ENCODE measurements at regions not wholly inside any gene's neighbourhood (a gene's known extent, or its start where the extent isn't known, plus 50 kb on each side); places are given as distances from the start of the nearest gene placed in this dataset.

DNA sequence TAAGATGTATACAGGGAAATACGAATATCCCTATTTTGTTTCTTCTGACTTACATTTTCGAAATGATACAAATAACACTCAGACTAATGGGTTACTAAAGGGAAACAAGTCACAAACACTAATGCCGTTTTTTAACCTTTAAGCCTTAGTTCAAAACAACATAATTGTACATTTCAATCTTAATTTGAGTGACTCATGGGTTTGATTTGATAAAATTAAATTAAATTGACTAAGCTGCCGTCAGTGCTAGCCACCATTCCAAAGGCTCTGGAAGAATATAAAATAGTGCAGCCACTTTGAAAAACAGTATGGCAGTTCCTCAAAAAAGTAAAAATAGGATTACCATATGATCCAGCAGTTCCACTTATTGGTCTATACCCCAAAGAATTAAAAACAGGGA is 133.8 kb upstream of the NT5C1B start:
- no peak for DNase-seq (ENCODE audit: low spot score)

DNA sequence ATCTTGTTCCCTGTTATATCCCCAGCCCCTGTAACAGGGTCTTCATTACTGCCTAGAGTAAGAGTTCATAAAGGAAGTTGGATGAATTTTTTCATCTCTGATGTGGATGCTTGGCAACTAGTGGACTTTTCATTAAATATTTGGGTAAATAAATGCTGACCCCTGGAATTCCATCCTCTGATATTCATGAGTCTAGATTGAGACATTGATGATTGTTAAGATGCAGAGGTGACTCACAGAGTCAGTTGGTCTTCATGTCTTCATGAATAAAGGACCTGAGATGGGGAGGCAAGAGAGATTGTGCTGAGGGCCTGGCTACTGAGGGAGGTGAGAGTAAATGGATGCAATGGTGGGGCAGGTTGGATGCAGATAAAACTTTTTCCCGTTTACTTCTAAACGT is 132.7 kb upstream of the NT5C1B start:
- DNase-seq (ENCODE audit: low spot score), result no peak

DNA sequence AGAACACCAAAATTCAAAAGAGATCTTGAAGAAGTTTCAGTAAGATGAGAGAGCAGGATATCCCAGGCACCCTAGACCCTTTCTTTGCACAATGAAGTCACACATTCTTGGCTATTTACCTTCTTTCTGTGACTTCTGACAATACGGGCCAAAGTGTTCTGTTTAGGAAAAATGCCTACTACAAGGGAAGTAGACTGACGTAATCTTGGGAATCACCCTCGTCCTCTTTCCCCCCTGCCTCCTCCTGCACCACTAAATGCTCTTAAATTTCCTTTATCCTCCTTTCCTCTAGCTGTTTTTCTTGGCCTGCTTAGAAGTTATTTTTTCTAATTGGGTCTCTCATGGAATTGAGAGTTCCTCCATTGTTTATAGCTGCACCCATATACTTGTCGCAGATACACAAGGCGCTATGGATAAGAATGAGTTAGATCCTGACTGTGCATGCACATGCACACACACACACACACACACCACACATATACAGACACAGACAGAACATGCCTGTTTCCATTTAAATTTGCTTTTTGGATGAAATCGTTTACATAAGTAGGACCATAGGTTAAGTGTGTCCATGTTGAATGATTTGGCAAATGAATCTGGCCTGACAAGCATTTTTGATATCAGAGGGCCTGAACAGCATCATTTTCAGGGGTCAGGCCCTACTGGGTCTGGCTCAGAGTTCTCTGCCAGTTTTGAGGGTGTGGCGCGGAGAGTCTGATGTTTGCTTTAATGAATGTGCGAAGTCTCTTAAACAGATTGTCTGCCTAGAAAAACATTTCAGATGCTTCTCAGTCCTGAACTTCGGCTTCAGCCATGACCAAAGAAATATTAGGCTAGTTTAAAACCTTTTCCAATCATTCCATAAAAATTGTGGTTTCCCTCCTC is 131.9 kb upstream of the NT5C1B start:
- no peak for DNase-seq (ENCODE audit: low spot score)

DNA sequence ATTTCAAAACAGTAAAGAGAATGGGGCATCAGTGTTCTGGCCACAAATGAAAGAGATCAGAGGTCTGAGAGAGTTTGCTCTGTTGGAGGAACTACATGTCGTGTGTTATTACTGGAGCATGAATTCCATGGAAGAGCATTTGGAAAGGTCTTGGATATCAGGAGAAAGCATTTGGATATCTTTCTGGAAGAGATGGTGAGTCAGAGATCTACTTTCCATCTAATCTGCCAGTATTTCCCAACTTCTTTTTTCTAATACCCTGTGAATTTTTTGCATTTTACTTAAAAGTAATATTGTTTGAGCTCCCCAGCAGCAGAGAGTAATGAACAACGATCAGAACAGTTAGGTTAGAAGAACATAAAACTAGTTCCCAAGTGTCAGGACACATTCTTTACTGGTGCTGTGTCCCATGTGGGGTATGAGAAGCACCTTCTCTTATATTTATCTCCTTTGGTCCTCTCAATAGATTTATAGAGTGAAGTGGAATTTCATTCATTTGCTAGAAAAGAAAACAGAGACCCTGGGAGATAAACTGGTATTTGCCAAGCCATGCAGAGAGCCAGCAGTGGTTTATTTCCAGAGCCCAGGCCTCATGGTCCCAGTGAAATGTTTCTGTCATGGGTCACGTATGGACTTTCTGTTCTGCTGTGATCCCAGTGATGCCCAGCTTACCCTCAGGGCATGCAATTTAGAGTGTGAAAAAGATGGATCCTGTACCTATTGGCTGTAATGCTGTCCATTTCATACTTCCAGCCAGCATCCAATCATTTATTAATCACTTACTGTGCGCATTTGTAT is 130.8 kb upstream of the NT5C1B start:
- peak; percentile 74 for DNase-seq (ENCODE audit: low spot score)

DNA sequence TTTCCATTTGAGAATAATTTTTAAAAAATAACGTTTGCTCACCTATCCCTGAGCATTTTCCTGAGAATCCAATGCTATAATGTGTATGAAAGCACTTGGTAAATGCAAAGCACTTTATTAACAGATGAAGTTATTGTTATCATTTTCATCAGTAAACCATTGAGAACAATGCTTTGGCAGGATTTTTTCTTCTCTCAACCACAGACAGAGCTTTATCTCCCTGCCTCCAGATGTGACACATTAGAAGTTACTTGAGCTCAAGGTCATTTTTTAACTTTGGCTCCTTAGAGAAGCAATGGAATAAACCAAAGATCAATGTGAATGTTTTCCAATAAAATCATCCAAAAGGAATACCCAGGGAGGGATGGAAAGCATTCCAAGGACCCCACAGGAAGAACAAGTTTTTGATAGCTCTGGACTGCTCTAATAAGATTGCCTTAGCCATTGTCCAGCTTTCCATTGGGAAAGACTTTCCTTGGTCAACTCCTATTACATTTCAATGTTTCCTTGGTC is 118.9 kb upstream of the NT5C1B start:
- no peak for DNase-seq (ENCODE audit: low spot score)

DNA sequence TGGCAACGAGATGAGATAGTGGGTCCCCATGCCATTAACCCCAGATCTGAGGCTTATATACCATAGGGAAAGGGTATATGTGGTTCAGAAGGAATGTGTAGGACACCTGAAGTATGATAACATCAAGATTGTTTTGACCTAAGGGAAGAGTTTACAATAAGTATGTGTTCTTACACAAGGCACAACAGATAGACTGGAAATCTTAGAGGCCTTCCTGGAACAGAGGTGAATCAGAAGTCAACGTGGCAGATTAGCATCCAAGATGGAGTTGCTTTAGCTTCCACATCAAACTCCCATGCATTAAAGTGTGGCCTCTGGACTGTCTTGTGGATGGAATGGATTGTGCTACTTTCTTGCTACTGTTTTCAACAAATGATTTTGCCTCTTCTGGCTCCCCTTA is 116.6 kb upstream of the NT5C1B start:
- no peak for DNase-seq (ENCODE audit: low spot score)

DNA sequence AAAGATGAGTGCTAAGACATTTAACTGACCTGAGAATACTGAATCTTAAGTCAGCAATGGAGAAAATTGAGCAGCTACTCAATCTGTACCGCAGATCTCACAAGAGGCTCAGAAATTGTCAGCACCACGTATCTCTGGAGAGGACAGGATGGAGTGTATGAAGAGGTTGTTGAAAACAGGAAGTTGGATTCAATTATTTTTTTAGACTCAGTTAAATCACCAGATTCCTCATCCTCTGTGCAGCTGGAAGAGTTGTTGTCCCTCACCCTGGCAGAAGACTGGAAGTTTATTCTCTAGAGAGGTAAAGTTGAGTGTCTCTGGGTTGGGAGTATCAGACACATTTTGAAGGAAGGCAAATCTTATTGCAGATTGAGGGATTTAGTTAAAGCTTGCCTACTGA is 114.9 kb upstream of the NT5C1B start:
- DNase-seq (ENCODE audit: low spot score), result no peak

DNA sequence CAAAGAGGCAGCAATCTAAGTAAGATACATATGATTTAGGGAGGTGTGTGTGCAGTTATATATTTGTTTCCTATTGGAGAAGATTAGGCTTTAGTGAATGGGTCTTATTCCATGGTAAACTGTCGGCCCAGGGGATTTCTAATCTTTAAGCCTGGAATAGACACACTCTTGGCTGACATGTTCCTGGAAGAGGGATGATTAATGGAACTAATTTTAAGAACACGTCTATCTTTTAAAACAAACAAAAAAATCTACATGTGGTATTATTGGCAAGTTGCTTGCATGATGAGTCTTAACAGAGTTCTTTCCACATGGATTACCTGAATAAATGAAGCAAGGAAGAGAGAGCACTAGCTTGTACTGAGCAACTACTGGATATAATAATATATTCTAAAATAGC is 114.2 kb upstream of the NT5C1B start:
- no peak for DNase-seq (ENCODE audit: low spot score)

DNA sequence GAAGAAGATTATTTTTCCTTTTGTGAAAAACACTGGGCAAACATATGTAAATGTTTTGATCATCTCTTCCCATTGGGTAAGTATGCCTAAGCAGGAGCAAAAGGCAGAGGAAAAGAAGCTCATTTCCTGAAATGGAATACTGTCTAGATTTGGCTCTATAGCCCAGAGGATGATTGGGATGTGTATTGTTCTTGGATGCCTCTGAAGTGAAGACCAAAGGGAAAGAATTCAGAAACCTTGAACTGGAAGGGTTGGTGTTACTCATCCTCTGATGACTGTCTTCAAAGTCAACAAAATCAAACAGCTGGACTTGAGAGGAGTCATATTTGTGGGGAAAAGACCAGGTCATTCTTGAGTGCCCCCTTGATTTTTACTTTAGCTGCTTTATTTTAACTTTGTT is 112.6 kb upstream of the NT5C1B start:
- peak; percentile 48 for DNase-seq (ENCODE audit: low spot score)

DNA sequence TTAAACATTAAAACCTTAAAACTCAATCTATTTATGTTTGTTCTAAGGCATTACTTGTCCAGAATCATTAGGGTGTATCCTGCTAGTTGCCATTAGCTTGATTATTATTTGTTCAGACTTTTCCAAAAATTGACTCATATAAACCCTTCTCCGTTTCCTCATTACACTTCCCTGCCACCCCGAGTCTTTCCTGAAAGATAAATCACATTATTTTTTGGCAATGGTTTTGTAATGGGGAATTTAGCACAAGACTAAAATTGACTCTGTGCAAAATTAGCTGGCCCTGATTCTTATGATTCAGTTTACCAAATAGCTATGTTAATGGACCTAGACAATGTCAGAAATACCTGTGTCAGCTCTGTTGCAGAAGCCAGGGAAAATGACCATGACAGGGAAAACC is 112.2 kb upstream of the NT5C1B start:
- no peak for DNase-seq (ENCODE audit: low spot score)

DNA sequence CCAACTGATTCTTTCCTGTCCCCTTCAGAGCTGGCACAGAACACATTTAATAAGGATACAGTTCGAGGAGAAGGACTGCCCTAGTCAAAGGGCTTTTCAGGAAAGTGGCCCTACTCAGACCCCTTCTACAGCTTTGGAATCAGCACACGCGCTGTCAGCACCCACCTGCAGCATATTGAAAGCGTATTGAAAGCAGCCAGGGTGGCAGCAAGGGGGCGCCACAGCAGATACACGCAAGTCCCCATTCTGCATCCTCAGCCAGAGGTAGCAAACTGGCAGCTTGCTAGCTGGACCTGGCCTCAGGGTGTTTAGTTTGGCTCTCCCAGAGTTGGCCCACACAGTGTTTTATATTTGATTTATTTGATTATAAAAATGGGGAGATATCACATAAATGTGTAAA is 101.0 kb upstream of the NT5C1B start:
- DNase-seq (ENCODE audit: low spot score), result no peak

DNA sequence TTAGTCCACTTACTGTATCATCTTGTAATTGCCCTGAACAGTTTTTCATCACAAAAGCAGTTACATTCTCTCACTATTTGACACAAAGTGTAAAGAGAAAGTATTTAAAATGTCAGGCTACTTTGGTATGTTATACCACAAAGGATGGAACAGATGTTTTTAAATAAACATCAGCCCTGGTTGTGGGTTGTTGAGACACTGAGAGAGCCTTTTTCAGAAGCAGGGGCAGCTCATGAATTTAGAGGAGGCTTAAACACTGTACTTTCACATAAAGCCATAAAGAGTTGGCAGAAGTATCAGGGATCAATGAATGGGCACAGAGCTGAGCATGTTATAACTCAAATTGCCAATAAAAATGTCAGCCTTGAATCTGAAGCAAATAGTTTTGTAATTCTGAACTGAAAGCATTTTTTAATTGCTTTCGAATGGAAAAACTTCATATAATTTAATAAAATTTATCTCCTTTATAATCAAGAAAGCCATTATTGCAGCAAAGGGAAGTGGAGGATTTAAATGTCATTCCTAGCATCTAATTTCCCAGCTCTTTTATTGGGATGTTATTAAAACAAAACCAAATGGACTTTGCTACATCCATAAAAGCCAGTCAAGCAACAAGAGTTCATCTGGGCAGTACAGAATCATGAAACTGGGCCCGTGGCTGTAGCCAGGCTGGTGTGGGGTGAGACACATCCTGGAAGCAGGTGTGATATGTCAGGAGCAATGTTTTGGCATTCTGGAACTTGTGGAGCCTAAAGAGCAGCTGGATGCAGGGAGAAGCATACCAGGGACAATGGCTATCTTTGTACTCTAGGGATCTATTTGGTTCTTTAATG is 95.1 kb upstream of the NT5C1B start:
- DNase-seq (ENCODE audit: low spot score), result peak; percentile 41

DNA sequence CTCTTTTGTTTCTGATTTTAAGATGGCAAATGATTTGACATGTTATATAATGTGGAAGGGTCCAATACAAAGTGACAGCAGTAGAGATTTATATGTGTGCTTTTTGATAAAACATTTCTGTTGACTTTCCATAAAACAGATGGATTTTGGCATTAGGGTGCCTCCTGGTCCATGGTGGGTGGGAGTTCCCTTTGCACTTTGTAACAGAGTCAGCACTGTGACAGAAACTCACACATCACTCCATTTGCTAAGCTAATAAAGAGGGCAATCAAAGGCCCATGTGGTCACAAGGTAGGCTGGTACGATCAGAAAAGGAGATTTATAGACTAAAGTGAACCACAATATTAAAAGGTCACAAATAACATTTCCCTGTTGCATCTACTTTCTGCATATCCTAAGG is 93.3 kb upstream of the NT5C1B start:
- no peak for DNase-seq (ENCODE audit: low spot score)

DNA sequence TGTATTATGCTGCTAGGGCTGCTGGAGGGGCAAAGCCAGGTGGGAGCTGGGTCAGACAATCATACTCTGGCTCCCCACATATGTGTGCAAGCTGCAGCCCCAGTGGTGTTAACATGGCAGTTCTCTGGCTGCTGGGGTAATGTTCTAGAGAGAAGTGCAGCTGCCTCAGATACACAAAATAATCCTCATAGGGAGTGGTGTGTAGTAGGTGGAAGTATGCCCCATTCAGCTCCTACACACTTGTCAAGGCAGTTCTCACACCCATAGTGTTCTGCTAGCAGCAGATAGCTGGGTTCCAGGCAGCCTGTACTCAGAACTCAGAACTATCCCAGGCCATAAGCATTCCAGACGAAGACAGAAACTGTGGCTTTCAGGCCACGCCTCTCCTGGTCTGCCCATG is 87.9 kb upstream of the NT5C1B start:
- no peak for DNase-seq (ENCODE audit: low spot score)

DNA sequence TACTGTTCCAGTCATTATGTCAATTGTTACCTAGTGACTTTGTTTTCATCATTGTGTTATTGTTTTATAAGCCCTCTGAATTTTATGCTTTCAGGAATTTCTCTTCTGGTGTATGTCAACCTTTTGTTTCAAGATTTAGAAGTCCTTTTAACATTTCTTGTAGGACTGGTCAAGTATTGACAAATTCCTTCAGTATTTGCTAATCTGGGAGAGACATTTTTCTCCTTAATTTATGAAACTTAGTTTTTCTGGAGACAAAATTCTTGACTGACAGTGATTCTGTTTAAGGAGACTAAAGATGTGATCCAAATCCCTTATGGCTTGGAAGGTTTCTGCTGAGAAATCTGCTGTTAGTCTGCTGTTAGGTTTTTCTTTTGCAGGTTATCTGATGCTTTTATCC is 84.9 kb upstream of the NT5C1B start:
- no peak for DNase-seq (ENCODE audit: low spot score)

DNA sequence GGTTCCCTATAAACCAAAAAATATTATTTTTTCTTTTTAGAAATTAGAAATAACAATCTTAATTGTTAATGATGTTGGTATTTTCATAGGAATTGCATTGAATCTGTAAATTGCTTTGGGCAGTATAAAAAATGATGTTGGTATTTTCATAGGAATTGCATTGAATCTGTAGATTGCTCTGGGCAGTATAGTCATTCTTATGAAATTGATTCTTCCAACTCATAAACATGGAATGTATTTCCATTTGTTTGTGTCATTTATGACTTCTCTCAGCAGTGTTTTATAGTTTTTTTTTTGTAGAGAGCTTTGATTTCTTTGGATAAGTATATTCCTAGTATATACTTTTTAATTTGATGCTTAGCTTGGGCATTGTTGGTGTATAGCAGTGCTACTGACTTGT is 82.0 kb upstream of the NT5C1B start:
- DNase-seq (ENCODE audit: low spot score), result no peak

DNA sequence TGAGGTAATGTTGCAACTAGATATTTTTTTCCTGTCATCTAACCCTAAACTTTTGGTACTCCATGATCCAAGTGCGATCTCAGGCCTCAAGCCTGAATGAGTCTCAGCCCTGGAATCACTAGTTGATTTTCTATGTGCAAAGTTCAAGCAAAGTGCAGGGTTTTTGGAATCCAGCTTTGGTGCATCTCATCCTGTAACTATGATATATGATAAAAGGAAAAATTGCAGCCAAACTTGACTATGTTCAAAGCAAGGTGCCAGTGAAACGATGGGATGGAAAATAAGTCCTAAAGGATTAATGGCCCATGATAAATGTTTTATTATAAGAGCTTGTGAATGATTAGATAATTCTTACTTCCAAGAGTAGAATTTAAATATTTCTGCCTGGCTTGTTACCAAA is 78.9 kb upstream of the NT5C1B start:
- no peak for DNase-seq (ENCODE audit: low spot score)

DNA sequence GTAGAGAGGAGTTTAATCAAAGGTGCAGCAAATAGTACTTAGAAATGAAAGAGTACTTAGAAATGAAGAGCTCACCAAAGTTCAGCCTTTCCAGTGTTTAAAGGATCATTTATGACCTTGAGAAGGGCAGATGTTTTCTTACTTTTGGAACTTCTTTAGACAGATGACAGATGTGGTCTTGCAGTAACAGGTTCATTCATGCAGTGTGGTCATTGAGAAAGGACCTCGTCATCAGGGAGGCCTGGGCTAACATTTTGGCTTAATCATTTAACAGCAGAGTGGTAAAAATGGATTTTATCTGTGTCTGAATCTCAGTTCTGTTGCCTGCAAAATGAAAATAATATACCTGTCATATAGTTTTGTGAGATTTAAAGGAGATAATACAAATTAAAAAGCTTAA is 75.1 kb upstream of the NT5C1B start:
- DNase-seq (ENCODE audit: low spot score), result no peak

DNA sequence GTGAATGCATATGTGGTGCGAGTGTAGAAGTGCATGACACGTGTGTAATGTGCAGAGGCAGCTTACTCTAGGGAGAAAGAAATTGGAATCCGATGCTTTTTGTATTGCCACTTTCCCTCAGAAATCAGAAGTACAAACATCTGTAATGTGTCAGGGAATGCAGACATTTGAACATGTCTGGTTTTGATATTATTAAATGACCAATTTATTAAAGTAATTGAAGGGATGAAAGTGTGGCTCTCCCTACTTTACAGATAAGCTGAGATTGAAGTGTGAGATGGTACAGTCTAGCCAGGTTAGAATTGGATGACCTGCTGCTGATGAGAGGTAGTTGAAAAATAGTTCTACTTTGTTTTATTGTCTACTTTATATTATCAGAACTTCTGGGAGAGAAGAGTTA is 74.5 kb upstream of the NT5C1B start:
- DNase-seq (ENCODE audit: low spot score), result no peak

DNA sequence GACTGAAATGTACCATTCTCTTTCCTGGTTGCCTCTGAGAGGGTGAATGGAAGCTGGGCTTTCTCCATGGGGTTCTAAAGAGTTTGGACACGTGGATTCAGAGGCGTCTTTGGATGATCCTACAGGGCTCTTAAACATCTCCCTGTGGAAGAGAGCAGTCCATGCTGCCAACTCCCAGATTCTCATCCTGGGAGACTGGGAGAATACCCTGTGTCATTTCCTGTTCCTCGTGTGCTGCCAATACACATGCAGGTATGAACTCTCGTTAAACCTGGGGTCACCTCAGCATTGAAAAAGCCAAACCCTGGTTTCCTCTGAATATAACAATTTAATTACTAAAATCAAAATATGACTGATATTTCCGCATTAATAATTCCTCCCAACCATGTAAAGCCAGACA is 73.3 kb upstream of the NT5C1B start:
- no peak for DNase-seq (ENCODE audit: low spot score)

DNA sequence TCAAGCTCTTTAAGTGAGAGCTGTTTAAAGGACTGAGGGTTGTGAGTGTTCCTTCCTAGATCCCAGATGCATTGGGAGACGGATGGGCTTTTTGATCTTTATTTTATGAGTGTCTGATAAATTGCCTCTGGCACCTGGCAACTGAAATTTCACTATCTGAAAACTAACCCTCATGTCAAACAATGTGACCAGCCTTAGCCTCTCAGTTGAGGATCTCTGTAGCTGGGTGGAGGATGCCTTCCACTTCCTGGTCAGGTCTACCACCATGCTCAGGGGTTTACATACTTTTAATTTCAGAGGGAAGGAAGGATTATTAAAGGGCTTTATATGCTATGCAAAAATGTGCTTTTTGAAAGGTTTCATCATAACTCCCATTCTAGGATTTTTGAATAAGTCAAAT is 70.5 kb upstream of the NT5C1B start:
- DNase-seq (ENCODE audit: low spot score), result no peak

DNA sequence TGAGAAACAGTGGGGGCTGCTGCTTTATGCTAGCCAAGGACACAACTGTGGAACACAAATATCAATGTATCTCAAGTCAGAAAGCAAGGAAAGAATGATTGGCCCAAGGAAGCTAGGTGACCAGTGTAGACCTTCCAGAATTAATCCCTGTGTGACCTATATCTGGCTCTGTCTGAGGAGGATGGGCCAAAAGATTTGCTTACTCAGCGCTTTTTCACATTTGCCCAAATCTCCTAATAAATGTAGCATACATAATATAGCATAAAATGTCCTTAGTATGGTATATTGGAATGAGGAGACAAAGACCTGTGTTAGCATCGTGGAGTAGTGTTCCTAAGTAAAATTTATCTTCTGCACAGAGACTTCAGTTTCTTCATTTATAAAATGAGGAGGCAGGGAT is 66.7 kb upstream of the NT5C1B start:
- DNase-seq (ENCODE audit: low spot score), result no peak

Data from AG08395 (cell line).